Fibroblast of lung (primary cell): ENCODE measurements at regions not wholly inside any gene's neighbourhood (a gene's known extent, or its start where the extent isn't known, plus 50 kb on each side); places are given as distances from the start of the nearest gene placed in this dataset.

Experiments
- DNase-seq, 2 donors: peaks; one replicate each; pipeline versions ENCODE4 v3.0.0 to v3.0.0-alpha.2; 2010; ENCODE audit warnings: low read depth in 2 of 2
- H2AFZ ChIP-seq: 2 replicates; pipeline ENCODE4 v1.5.1; 2012; ENCODE audit warnings: low read length, control low read depth, inconsistent platforms
- H3K27ac ChIP-seq: 2 replicates; pipeline ENCODE4 v1.5.1; 2011; ENCODE audit warnings: low read length, control low read depth; ENCODE audit not compliant: insufficient read depth
- H3K27me3 ChIP-seq: 2 replicates; pipeline ENCODE4 v1.5.1; 2011; ENCODE audit warnings: mild to moderate bottlenecking, low read length; ENCODE audit not compliant: control insufficient read depth, insufficient read depth
- H3K36me3 ChIP-seq: 2 replicates; pipeline ENCODE4 v1.5.1; 2011; ENCODE audit warnings: low read length; ENCODE audit not compliant: control insufficient read depth, insufficient read depth
- H3K4me1 ChIP-seq: 2 replicates; pipeline ENCODE4 v1.5.1; 2011; ENCODE audit warnings: low read length; ENCODE audit not compliant: control insufficient read depth, insufficient read depth; ENCODE audit errors: extremely low read depth
- H3K4me2 ChIP-seq: 2 replicates; pipeline ENCODE4 v1.5.1; 2011; ENCODE audit warnings: low read length, control low read depth; ENCODE audit not compliant: insufficient read depth; ENCODE audit errors: extremely low read depth
- H3K4me3 ChIP-seq, 4 experiments: fragments of 200-600 bp in 1 of 4; sonication (generic) in 1 of 4; replicated peaks in 1 of 4; 2 replicates each; pipeline ENCODE4 v1.5.1; 2011 to 2016; ENCODE audit warnings: low read length in 4 of 4, low read depth in 3 of 4, mild to moderate bottlenecking in 3 of 4, control low read depth in 2 of 4, inconsistent platforms in 1 of 4, mixed read lengths in 1 of 4; ENCODE audit not compliant: insufficient read depth in 1 of 4; ENCODE audit errors: control extremely low read depth in 1 of 4
- H3K79me2 ChIP-seq: 2 replicates; pipeline ENCODE4 v1.5.1; 2012; ENCODE audit warnings: mild to moderate bottlenecking, low read length, inconsistent platforms; ENCODE audit not compliant: control insufficient read depth, insufficient read depth
- H3K9ac ChIP-seq: 2 replicates; pipeline ENCODE4 v1.5.1; 2011; ENCODE audit warnings: mild to moderate bottlenecking, low read length, control low read depth; ENCODE audit not compliant: insufficient read depth
- H3K9me3 ChIP-seq: 2 replicates; pipeline ENCODE4 v1.5.1; 2012; ENCODE audit warnings: low read depth, low read length; ENCODE audit not compliant: control insufficient read depth, insufficient read depth
- H4K20me1 ChIP-seq: 2 replicates; pipeline ENCODE4 v1.5.1; 2011; ENCODE audit warnings: low read length; ENCODE audit not compliant: control insufficient read depth, insufficient read depth; ENCODE audit errors: extremely low read depth
- EZH2 ChIP-seq: IDR thresholded peaks from 2 replicates; pipeline ENCODE4 v1.5.1; 2012; ENCODE audit warnings: low read length, control low read depth, mild to moderate bottlenecking; ENCODE audit errors: missing control alignments
- TF ChIP-seq, protein P1 (sequence below), 2 donors: IDR thresholded peaks in 1 of 2; conservative IDR thresholded peaks in 1 of 2; 1 replicate in 1 of 2; 2 replicates in 1 of 2; pipeline ENCODE4 v1.5.1; 2011 to 2012; ENCODE audit warnings: low read length in 2 of 2, control low read depth in 1 of 2, inconsistent platforms in 1 of 2, low read depth in 1 of 2, mild to moderate bottlenecking in 1 of 2

DNA sequence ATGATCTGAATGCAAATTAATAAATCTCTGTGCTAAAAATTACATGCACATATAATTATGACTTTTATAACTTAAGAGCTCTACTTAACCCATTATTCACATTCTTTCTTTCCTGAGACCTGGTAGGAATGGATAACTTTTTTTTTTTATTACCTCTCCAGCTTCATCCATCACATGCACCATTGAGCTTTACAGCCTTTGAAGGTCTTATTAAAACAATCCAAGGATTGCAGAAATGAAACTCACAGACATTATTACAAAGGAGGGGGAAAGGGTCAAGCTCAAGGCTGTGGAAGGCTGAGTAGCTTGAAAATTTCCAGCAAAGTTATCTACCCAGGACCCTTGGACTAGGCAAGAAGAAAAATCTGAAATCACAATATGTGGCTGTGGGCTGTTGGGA is 202.5 kb upstream of the GRIP1 start:
- no peak overlapping the region for H3K9ac ChIP-seq
- H3K4me2 ChIP-seq, result no peak overlapping the region
- no peaks in the 10 kb centered on the region for H3K4me1 ChIP-seq
- H4K20me1 ChIP-seq, result no peaks in the 10 kb centered on the region
- TF ChIP-seq, protein P1, sequence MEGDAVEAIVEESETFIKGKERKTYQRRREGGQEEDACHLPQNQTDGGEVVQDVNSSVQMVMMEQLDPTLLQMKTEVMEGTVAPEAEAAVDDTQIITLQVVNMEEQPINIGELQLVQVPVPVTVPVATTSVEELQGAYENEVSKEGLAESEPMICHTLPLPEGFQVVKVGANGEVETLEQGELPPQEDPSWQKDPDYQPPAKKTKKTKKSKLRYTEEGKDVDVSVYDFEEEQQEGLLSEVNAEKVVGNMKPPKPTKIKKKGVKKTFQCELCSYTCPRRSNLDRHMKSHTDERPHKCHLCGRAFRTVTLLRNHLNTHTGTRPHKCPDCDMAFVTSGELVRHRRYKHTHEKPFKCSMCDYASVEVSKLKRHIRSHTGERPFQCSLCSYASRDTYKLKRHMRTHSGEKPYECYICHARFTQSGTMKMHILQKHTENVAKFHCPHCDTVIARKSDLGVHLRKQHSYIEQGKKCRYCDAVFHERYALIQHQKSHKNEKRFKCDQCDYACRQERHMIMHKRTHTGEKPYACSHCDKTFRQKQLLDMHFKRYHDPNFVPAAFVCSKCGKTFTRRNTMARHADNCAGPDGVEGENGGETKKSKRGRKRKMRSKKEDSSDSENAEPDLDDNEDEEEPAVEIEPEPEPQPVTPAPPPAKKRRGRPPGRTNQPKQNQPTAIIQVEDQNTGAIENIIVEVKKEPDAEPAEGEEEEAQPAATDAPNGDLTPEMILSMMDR (conservative IDR thresholded peaks at IDR 0.05 in 1 of 2, IDR thresholded peaks at IDR 0.05 in 1 of 2; ENCODE audit: low read depth in 1 of 2, low read length in 2 of 2), result no peak
- no peak for TF ChIP-seq EZH2
- H3K79me2 ChIP-seq, result no peaks in the 10 kb centered on the region
- H2AFZ ChIP-seq, result no peak overlapping the region
- no peak overlapping the region for H3K4me3 ChIP-seq
- no peaks in the 10 kb centered on the region for H3K9me3 ChIP-seq
- H3K27ac ChIP-seq, result no peak overlapping the region
- no peaks in the 10 kb centered on the region for H3K36me3 ChIP-seq
- no peak for DNase-seq
- no peaks in the 10 kb centered on the region for H3K27me3 ChIP-seq

DNA sequence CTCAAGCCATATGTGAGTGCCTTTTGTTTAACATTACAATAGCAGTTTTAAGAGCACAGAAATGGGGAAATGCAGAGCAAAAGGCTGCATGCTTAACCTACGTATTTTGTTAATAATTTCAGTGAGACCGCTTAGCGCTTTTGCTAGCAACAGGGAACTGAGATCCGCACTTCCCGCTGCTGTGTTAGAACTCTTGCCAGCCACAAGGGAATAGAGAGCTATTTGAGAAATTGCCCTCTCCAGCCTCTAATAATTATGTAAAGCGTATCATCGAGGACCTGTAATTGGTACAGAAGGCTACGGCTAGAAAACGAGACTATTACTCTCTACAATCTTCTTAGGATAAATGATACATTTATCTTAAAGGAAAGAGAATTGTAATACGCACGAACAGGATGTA is 205.2 kb upstream of the GRIP1 start:
- H3K9ac ChIP-seq, result no peak overlapping the region
- H3K27ac ChIP-seq, result no peak overlapping the region
- H3K4me3 ChIP-seq, result no peak overlapping the region
- no peaks in the 10 kb centered on the region for H3K27me3 ChIP-seq
- H3K9me3 ChIP-seq, result no peaks in the 10 kb centered on the region
- TF ChIP-seq, protein P1 (conservative IDR thresholded peaks at IDR 0.05 in 1 of 2, IDR thresholded peaks at IDR 0.05 in 1 of 2; ENCODE audit: low read depth in 1 of 2, low read length in 2 of 2), result no peak
- TF ChIP-seq EZH2, result no peak
- no peak for DNase-seq
- no peak overlapping the region for H3K4me2 ChIP-seq
- no peaks in the 10 kb centered on the region for H3K79me2 ChIP-seq
- no peaks in the 10 kb centered on the region for H3K4me1 ChIP-seq
- no peak overlapping the region for H2AFZ ChIP-seq
- no peaks in the 10 kb centered on the region for H4K20me1 ChIP-seq
- no peaks in the 10 kb centered on the region for H3K36me3 ChIP-seq

DNA sequence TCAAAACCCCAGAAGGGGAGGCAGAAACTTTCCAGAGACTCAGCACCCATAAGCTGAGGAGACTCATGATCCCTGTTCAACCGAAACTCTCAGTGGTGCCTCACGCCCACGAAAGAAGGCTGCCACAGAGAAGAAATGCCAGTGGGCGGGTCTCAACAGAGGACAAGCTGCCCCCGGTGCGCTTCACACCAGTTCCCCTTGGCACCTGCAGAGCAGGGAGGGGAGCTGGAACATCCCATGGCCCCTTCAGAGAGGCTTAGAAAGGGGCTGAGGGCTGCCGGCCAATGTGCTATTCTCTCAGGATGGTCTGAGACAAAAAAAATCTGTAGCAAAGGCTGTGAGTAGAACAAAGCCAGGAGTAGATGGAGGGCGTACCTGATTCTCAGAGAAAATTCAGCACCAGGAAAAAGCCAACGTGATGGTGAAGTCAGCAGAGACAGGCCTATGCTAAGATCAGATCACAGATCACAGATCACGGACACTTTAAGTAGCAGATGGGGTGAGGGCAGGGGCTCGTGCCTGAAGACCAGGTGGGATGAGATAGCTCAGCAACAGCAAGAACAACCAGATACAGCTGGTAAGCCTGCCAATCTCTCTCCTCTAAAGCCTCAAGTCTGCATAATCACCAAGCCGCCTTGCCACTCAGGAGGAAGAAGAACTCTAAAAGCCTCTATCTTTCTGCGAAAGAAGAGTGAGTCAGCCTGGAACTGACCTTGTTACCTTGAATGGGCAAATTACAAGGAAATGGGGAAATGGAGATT is 206.4 kb upstream of the GRIP1 start:
- no peaks in the 10 kb centered on the region for H4K20me1 ChIP-seq
- no peaks in the 10 kb centered on the region for H3K4me1 ChIP-seq
- no peak overlapping the region for H2AFZ ChIP-seq
- no peak overlapping the region for H3K4me3 ChIP-seq
- H3K4me2 ChIP-seq, result no peak overlapping the region
- no peak overlapping the region for H3K9ac ChIP-seq
- no peak for DNase-seq
- no peaks in the 10 kb centered on the region for H3K9me3 ChIP-seq
- no peaks in the 10 kb centered on the region for H3K27me3 ChIP-seq
- TF ChIP-seq, protein P1 (conservative IDR thresholded peaks at IDR 0.05 in 1 of 2, IDR thresholded peaks at IDR 0.05 in 1 of 2; ENCODE audit: low read depth in 1 of 2, low read length in 2 of 2), result no peak
- no peak for TF ChIP-seq EZH2
- no peaks in the 10 kb centered on the region for H3K79me2 ChIP-seq
- no peak overlapping the region for H3K27ac ChIP-seq
- no peaks in the 10 kb centered on the region for H3K36me3 ChIP-seq
